Heart right ventricle (tissue), 16 donors: ENCODE measurements at regions not wholly inside any gene's neighbourhood (a gene's known extent, or its start where the extent isn't known, plus 50 kb on each side); places are given as distances from the start of the nearest gene placed in this dataset.

Experiments used
- ATAC-seq, 8 donors: fragments of 200-7000 bp; cut with Tn5 transposase; one replicate each; pipeline ENCODE4 v1.9.1; 2020; ENCODE audit warnings: mild to moderate bottlenecking in 8 of 8, moderate library complexity in 8 of 8, moderate number of reproducible peaks in 1 of 8
- DNase-seq, 2 donors: peaks; one replicate each; pipeline ENCODE4 v3.0.0-alpha.2; 2020
- H3K27ac ChIP-seq, 10 donors: fragments of 200-600 bp; sonication (generic) in 2 of 10; one replicate each; pipeline versions ENCODE4 v1.5.0 to v1.8.0; 2020 to 2022; ENCODE audit warnings: mild to moderate bottlenecking in 3 of 10
- H3K27me3 ChIP-seq, 7 donors: fragments of 200-600 bp; one replicate each; pipeline ENCODE4 v1.8.0; 2021 to 2022; ENCODE audit warnings: mild to moderate bottlenecking in 2 of 7
- H3K36me3 ChIP-seq, 9 donors: fragments of 200-600 bp; sonication (generic) in 1 of 9; one replicate each; pipeline versions ENCODE4 v1.5.0 to v1.8.0; 2020 to 2022; ENCODE audit warnings: mild to moderate bottlenecking in 2 of 9
- H3K4me1 ChIP-seq, 9 donors: fragments of 200-600 bp; sonication (generic) in 1 of 9; one replicate each; pipeline versions ENCODE4 v1.5.0 to v1.8.0; 2020 to 2022; ENCODE audit warnings: mild to moderate bottlenecking in 4 of 9
- H3K4me3 ChIP-seq, 10 donors: fragments of 200-600 bp; sonication (generic) in 2 of 10; one replicate each; pipeline versions ENCODE4 v1.5.0 to v1.8.0; 2020 to 2022; ENCODE audit warnings: mild to moderate bottlenecking in 7 of 10, moderate library complexity in 2 of 10
- H3K9me3 ChIP-seq, 11 donors: fragments of 200-600 bp in 10 of 11; sonication (generic) in 2 of 11; one replicate each; pipeline versions ENCODE4 v1.5.0 to v1.8.0; 2013 to 2022; ENCODE audit warnings: mild to moderate bottlenecking in 2 of 11, control low read depth in 1 of 11, moderate library complexity in 1 of 11
- WGBS, 2 donors: extraction: QIAGEN DNeasy Blood & Tissue Kit; methylation state at CpG; one replicate each; pipeline ENCODE4 v1.1.7; 2013; ENCODE audit warnings: inconsistent platforms in 1 of 2; 5-methylcytosine and 5-hydroxymethylcytosine counted together
- intact Hi-C, 10 donors: fragments of 100-400 bp; cut with DNase I; formaldehyde crosslinking; loops; one replicate each; pipeline versions ENCODE4 v1.11.1 to v1.14.2; 2022
- TF ChIP-seq, protein P1 (sequence below), 9 donors: fragments of 200-600 bp; sonication (generic) in 2 of 9; IDR thresholded peaks; one replicate each; pipeline versions ENCODE4 v1.5.0 to v1.8.0; 2021 to 2022; ENCODE audit warnings: antibody characterized with exemption in 9 of 9, mild to moderate bottlenecking in 5 of 9, moderate library complexity in 1 of 9
- donor health status: Arrhythmogenic right ventricular cardiomyopathy.
- donor health status: ischemic (EF 13 %, LVEDD 7.1; RV severe dilation, severe dysfunction).
- donor health status: healthy with polysubstance abuse.
- donor health status: DM: no; HTN: yes; CAD: no.
- donor health status: DM: no; HTN: no; CAD: no.
- donor health status: ischemic (EF 25% LVEDD 6.9; RV normal size, moderate dysfunction).
- donor health status: ischemic (EF 25% LVEDD 5.7; RV mildly dilated, moderate dysfunction).
- donor health status: healthy.
- donor health status: DM: yes; HTN: yes; CAD: no.
- donor health status: Ischemic cardiomyopathy.
- donor health status: ischemic (EF 35%, LVEDD 5.7; RV mildly dilated, moderate dysfunction).
- donor health status: nonischemic (EF 11% LVEDD 7.7; RV severe dilation, severe dysfunction).
- donor health status: DM: yes; HTN: yes; CAD: no.
- donor health status: PGD.
- donor health status: ischemic (EF 29% LVEDD 5.4; RV normal size, mild dysfunction).
- donor health status: nonischemic (EF 23%, LVEDD 6.1; RV moderate dilation, normal function).

DNA sequence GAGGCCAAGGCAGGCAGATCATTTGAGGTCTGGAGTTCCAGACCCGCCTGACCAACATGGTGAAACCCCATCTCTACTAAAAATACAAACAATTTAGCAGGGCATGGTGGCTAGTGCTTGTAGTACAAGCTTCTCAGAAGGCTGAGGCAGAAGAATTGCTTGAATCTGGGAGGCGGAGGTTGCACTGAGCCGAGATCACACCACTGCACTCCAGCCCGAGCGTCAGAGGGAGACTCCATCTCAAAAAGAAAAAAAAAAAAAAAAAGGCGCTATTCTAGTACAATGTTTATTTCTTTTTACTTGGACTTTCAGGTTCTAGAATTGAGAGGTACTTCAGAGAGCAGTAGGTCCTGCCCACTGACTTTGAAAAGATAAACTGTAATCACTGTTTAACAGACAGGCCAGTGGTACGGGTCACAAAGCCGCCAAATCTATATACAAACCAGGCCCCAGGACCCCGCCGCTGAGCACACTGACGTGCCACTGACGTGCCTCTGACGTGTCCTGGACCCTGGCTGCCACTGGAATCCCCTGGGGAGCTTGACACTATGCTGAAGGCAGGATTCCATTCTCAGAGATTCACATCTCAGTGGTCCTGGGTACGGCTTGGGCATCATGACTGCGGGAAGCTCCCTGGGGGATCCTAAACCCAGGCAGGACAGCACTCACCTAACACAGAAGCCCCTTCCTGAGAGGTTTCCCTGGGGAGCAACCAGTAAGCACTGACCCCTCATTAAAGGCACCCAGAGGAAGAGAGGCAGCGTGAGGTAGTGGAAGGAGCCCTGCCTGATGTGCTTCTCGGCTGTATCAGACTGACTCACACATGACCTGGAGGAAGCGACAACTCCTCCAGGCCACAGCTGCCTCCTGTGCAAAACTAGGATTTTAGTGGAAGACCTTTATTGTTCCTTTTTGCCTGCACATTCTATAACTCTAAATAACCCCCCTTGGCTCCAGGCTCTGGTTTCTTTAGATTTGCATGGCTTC is 197.8 kb upstream of the MEIS1 start:
- no peak for ATAC-seq
- no peak for DNase-seq
- Histone ChIP-seq H3K9me3 (no peaks in the 10 kb centered on the region), H3K36me3 (no peaks in the 10 kb centered on the region), H3K4me3 (no peak overlapping the region), H3K27ac (peak overlapping the region in 2 of 10 donors; percentile 10 to 19), H3K4me1 (peaks cover 0 to 14% (median 0%) of the 10 kb centered on the region in 9 donors), H3K27me3 (peaks cover 0 to 4% (median 0%) of the 10 kb centered on the region in 7 donors)
- TF ChIP-seq, protein P1, sequence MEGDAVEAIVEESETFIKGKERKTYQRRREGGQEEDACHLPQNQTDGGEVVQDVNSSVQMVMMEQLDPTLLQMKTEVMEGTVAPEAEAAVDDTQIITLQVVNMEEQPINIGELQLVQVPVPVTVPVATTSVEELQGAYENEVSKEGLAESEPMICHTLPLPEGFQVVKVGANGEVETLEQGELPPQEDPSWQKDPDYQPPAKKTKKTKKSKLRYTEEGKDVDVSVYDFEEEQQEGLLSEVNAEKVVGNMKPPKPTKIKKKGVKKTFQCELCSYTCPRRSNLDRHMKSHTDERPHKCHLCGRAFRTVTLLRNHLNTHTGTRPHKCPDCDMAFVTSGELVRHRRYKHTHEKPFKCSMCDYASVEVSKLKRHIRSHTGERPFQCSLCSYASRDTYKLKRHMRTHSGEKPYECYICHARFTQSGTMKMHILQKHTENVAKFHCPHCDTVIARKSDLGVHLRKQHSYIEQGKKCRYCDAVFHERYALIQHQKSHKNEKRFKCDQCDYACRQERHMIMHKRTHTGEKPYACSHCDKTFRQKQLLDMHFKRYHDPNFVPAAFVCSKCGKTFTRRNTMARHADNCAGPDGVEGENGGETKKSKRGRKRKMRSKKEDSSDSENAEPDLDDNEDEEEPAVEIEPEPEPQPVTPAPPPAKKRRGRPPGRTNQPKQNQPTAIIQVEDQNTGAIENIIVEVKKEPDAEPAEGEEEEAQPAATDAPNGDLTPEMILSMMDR (IDR thresholded peaks at IDR 0.05) = no peak
- intact Hi-C loops = no loop called here
- WGBS, 2 donors = 65 to 70% methylated on average over 18 of the region's 18 CpGs

DNA sequence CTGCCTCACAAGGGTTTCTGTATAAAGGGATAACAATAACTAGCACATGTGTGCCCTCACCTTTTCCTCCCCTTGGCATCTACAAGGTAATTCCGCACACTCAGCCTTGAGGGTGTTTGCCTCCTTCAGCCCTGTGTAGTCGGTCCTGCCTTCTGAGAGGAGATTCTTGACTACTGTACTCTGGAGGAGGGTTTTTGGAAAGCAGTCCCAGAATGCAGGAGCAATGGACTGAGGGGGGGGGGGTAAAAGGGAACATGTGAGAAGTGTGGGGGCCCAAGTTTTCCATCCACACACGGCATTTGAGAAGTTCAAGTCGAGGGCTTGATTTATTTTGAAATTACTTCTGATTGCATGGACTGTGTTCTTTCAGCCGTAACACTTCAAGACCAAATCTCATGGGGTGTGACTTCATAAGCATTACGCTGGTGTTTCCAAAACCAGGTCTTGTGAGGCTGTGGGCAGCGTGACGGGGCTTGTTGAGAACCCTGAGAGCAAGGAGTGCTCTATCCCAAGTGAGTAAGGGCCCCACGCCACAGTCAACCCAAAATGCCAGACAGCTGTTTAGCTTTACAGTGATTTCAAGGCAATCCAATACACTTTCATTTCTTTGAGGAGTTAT is 198.7 kb upstream of the MEIS1 start:
- peak overlapping the region in 2 of 10 donors; percentile 10 to 19 for H3K27ac ChIP-seq
- WGBS, 2 donors = 74 to 77% methylated on average over 9 of the region's 9 CpGs
- peak; percentile 15 to 26 for DNase-seq

DNA sequence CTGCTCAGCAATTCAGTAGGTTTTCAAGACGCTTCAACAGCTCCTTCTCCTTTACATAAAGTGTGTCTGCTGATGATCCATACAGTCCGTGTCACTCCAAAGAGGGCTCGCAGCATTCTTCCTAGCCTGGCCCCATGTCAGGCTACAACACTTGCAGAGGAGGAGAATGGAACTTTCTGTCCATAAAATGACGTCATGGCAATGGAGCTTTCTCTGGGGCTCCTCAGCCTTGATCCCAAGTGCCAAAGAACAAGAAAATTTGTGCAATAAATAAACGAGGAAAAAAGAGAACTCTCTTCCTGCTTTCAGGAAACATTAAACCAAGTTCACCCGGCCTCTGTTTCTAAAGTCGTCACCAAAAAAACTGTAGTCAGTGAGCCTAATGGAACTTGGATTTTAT is 199.5 kb upstream of the MEIS1 start:
- no peak for DNase-seq
- Histone ChIP-seq H3K4me1 (peaks cover 0 to 10% (median 0%) of the 10 kb centered on the region in 9 donors), H3K27me3 (peaks cover 0 to 4% (median 0%) of the 10 kb centered on the region in 7 donors), H3K36me3 (no peaks in the 10 kb centered on the region), H3K9me3 (no peaks in the 10 kb centered on the region), H3K4me3 (no peak overlapping the region), H3K27ac (no peak overlapping the region)
- TF ChIP-seq, protein P1 (IDR thresholded peaks at IDR 0.05) = no peak
- peak in 3 of 8 donors; percentile 59 to 62 (median 60) for ATAC-seq
- intact Hi-C loops = no loop called here
- WGBS, 2 donors = 72 to 74% methylated on average over 7 of the region's 7 CpGs

More for the DNA sequence above, 198.7 kb upstream of the MEIS1 start:
- intact Hi-C loops = no loop called here
- ATAC-seq = peak; percentile 35 to 83 (median 62)
- H3K27me3 ChIP-seq = peaks cover 0 to 4% (median 0%) of the 10 kb centered on the region in 7 donors
- no peak overlapping the region for H3K4me3 ChIP-seq
- H3K4me1 ChIP-seq = peaks cover 0 to 14% (median 0%) of the 10 kb centered on the region in 9 donors
- TF ChIP-seq, protein P1 (IDR thresholded peaks at IDR 0.05) = no peak
- H3K9me3 ChIP-seq = no peaks in the 10 kb centered on the region
- H3K36me3 ChIP-seq = no peaks in the 10 kb centered on the region

DNA sequence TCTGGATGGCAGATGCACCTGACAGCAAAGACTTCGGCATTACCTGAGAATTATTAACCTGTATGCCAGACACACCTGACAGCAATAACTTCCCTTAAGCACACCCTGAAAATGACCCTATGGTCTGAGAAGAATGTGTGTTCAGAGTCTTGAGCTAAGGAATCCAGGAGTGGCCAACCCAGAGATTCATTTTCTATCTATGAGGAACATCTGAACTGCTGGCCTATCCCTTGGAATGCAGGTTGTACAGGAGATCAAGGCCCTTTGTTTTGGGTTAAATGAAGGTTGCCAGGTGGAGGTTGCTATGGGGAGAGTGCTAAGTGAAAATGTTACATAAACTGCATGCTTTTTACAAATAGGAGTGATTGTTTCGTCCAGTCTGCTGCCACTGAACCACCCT is 200.9 kb upstream of the MEIS1 start:
- Histone ChIP-seq H3K4me3 (no peak overlapping the region), H3K27me3 (peaks cover 0 to 4% (median 0%) of the 10 kb centered on the region in 7 donors), H3K9me3 (no peaks in the 10 kb centered on the region), H3K4me1 (no peaks in the 10 kb centered on the region), H3K36me3 (no peaks in the 10 kb centered on the region), H3K27ac (no peak overlapping the region)
- TF ChIP-seq, protein P1 (IDR thresholded peaks at IDR 0.05) = no peak
- no peak for DNase-seq
- 91 to 95% methylated on average over 2 of the region's 2 CpGs for WGBS, 2 donors
- ATAC-seq = no peak
- intact Hi-C loops = no loop called here
